OCI-LY1 (cell line): ENCODE measurements at regions not wholly inside any gene's neighbourhood (a gene's known extent, or its start where the extent isn't known, plus 50 kb on each side); places are given as distances from the start of the nearest gene placed in this dataset.

Experiments used
- CTCF ChIP-seq: fragments of 200-600 bp; sonication (generic), shearing (Covaris generic); IDR thresholded peaks from 2 replicates; pipeline ENCODE4 v1.5.1; 2017; ENCODE audit warnings: mild to moderate bottlenecking, antibody characterized with exemption, low read length, moderate library complexity, mixed read lengths
- EZH2 ChIP-seq: fragments of 200-600 bp; sonication (generic), shearing (Covaris generic); IDR thresholded peaks from 2 replicates; pipeline ENCODE4 v1.8.0; 2017; ENCODE audit warnings: borderline replicate concordance, mixed run types, mild to moderate bottlenecking, antibody characterized with exemption, low read length, moderate library complexity, mixed read lengths

DNA sequence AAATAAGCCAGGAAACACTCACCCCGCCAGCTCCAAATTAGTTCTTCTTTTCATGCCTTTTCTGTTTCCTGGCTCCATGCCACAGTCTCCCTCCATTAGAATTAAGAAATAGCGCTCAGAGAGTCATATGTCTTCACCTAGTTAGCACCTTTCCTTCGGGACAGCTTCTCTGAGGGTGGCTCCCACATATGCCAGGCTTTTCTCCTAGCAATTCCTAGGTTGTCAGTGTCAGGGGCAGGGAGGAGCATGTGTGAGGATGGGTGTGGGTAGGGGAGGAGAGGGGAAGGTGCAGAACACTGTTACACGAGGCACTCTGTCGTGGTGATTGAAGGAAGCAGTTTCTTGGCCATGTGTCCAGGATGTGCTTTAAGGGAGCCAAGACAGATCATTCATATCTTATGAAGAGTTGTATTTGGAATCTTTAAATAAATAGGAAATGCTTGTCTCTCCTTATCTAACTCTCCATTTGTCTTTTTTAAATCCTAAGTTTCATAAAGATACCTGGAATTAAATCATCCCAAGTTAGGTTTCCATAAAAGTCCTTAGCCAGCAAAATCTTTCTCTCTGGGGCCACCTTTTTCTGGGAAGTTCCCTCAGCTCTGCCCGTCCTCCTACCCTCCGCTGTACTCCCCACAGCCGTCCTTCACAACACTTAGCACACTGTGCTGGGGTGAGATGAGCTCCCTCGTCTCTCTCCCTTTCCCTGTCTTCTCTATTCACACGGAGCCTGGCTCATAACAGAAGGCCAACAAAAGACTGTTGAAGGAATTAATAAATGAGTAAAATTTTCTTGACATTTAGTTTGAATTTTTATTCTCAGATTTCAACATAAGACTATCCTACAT, 361.0 kb downstream of the CD83 start:
- TF ChIP-seq CTCF: no peak
- no peak for TF ChIP-seq EZH2
